LoVo (cell line): ENCODE measurements at regions not wholly inside any gene's neighbourhood (a gene's known extent, or its start where the extent isn't known, plus 50 kb on each side); places are given as distances from the start of the nearest gene placed in this dataset.
A peak's percentile ranks its signal among the peaks of the same experiment; 100 is the strongest.

Experiments used
- DNase-seq: peaks from one replicate; pipeline ENCODE4 v3.0.0-alpha.2; 2016; ENCODE audit warnings: low spot score

DNA sequence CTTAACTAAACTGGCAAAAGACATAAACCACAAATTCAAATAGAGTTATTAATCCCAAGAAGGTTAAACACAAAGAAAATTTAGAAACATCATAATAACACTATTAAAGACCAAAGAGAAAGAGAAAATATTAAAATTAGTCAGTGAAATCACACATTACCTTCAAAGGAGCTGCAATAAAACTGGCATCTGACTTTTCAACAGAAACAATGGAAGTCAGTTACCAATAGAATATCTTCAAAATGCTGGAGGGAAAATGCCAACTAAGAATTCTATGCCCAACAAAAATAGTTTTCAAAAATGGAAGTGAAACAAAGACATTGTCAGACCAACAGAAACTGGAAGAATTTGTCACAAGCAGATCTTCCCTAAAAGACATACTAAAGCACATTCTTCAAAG, 68.7 kb upstream of the RNF7 start:
- DNase-seq = no peak

- no peak for DNase-seq
These were observed 60.4 kb upstream of the RNF7 start for GRCh38 chr3:141677701-141678100.

- DNase-seq = peak; percentile 40
These were observed 57.3 kb upstream of the RNF7 start for GRCh38 chr3:141680620-141681389.

DNA sequence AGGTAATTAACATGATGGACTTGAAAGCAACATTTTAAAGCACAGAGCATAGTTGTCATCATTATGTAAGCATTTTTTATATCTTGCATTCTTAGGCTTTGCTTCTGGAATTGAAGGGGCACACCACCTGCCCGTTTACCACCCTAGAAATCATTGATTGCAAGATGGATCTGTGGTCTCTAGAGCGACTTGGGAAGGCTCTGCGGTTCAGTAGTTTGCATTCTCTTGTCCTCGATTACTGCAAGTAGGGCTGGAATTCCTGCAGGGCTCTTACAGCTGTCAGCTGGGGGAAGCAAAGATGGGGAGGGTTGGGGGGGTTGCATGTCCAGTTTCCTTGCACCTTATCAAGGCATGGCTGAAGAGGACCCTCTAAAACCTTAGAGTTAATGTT, 56.7 kb upstream of the RNF7 start:
- no peak for DNase-seq

- no peak for DNase-seq
These were observed 56.1 kb upstream of the RNF7 start for GRCh38 chr3:141682007-141682406.

GRCh38 chr3:141682921-141683320, 55.2 kb upstream of the RNF7 start:
- DNase-seq = no peak

DNA sequence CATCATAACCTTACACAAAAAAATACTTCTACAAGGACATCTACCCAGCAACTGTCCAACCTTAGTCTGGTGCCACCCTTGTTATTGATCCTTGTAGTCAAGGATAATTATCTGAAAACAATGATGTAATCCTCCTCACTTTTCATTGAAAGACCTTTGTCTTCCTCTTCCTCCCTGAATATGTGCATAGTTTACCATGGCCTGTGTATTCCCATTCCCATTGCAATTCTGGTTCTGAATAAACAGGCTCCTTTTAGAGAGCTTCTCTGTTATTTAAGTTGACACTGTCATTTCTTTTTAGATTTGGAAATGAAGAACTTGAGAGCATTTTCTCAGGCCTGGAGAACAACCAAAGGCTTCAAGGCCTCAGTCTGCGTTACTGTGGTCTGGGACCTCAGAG, 53.3 kb upstream of the RNF7 start:
- DNase-seq = no peak

DNA sequence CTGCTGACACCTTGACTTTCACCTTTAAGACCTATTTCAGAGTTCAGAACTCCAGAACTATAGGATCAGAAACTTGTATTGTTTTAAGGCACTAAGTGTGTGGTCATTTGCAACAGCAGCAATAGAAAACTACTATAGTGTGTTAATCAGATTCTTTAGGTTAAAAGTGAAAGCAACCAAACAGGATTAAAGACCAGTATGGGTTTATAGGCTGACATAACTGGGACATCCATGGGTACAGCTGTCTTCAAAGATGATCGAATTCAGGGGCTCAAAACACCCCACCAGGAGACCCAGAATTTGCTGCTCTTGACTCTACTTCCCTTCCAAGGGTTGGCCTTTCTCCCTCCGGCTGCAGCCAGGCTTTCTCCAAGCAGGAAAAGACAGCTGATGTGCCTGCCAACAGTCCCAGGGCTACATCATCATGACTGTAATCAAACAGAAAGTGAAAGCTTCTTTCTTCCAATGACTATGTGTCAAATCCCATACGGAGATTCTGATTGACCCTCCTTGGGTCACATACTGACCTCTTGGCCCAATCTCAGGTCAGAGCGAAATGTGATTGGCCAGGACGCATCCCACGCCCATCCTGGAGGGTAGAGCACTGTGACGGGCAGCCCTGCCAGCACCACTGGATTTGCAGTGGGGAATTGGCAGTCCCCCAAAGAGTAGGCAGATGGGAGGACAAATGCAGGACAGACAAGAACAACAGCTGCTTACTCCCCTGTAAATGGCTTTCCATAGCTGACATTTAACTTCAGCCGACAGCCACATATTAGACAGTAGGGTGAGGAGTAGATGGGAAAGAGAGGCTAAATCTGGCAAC, 51.4 kb upstream of the RNF7 start:
- DNase-seq = peak; percentile 44
